Omental fat pad (tissue), 3 donors: ENCODE measurements at regions not wholly inside any gene's neighbourhood (a gene's known extent, or its start where the extent isn't known, plus 50 kb on each side); places are given as distances from the start of the nearest gene placed in this dataset.

ENCODE experiments used
- ATAC-seq: fragments of 150-250 bp; one replicate; pipeline ENCODE4 v1.9.1; 2016; ENCODE audit warnings: mild to moderate bottlenecking, moderate library complexity; ENCODE audit not compliant: low FRiP score
- DNase-seq: peaks from one replicate; pipeline ENCODE4 v3.0.0-alpha.2; 2019; ENCODE audit warnings: low spot score
- CTCF ChIP-seq, 3 donors: fragments of 450-650 bp; IDR thresholded peaks; one replicate each; pipeline ENCODE4 v1.5.1; 2016 to 2017; ENCODE audit warnings: antibody characterized with exemption in 3 of 3, mild to moderate bottlenecking in 3 of 3, moderate library complexity in 2 of 3

- DNase-seq: no peak
- no peak for TF ChIP-seq CTCF (IDR thresholded peaks at IDR 0.05)
- ATAC-seq: no peak
Observed at GRCh38 chr11:11021563-11021962, 163.7 kb upstream of the ZBED5 start.

GRCh38 chr11:11020747-11021149, 162.9 kb upstream of the ZBED5 start:
- TF ChIP-seq CTCF (IDR thresholded peaks at IDR 0.05): no peak
- ATAC-seq (peak; percentile 69), DNase-seq (no peak)

- no peak for ATAC-seq
- no peak for DNase-seq
- TF ChIP-seq CTCF (IDR thresholded peaks at IDR 0.05): no peak
Observed at GRCh38 chr11:11020219-11020726, 162.4 kb upstream of the ZBED5 start.

- no peak for TF ChIP-seq CTCF (IDR thresholded peaks at IDR 0.05)
Observed at GRCh38 chr11:11016943-11017342, 159.1 kb upstream of the ZBED5 start.

GRCh38 chr11:11016068-11016467, 158.2 kb upstream of the ZBED5 start:
- ATAC-seq (no peak), DNase-seq (no peak)
- TF ChIP-seq CTCF (IDR thresholded peaks at IDR 0.05): no peak

More at GRCh38 chr11:11016943-11017342, 159.1 kb upstream of the ZBED5 start:
- no peak for DNase-seq
- no peak for ATAC-seq

GRCh38 chr11:11011617-11012016, 153.8 kb upstream of the ZBED5 start:
- ATAC-seq (no peak), DNase-seq (no peak)
- no peak for TF ChIP-seq CTCF (IDR thresholded peaks at IDR 0.05)

GRCh38 chr11:11010624-11011127, 152.8 kb upstream of the ZBED5 start:
- no peak for TF ChIP-seq CTCF (IDR thresholded peaks at IDR 0.05)
- ATAC-seq (peak; percentile 46), DNase-seq (no peak)
